ENCODE measurements at regions not wholly inside any gene's neighbourhood (a gene's known extent, or its start where the extent isn't known, plus 50 kb on each side); places are given as distances from the start of the nearest gene placed in this dataset.

DNA sequence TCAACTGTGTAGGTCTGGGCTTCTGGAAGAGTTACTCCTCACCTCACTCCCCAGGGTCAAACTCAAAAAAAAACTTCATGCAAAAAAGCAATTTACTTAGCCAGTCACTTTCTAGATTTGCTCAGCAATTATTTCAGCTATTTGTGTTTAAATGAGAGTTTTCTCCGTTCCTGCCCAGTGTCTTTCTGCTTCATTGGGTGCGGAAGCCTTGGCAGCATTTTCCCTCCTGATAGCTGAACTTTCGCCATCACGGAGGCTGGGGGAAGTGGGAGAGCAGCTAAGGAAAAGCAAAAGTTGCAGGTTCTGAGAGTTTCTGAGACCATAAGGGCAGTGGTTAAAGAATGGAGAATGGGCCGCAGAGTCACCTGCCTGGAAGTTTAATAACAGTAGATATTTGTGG lies 287.1 kb upstream of the DYNLRB2 start:
- no peak for TF ChIP-seq CTCF (IDR thresholded peaks at IDR 0.05)
- no peak for TF ChIP-seq POLR2A (IDR thresholded peaks at IDR 0.05)
